A549 (cell line): ENCODE measurements at regions not wholly inside any gene's neighbourhood (a gene's known extent, or its start where the extent isn't known, plus 50 kb on each side); places are given as distances from the start of the nearest gene placed in this dataset.

ENCODE experiments used
- CEBPB ChIP-seq, 2 experiments: fragments of >200 bp in 1 of 2; sonication (Bioruptor Twin) in 1 of 2; formaldehyde crosslinking in 1 of 2; IDR thresholded peaks; 2 replicates each; pipeline ENCODE4 v1.6.1; 2012 to 2016
- EP300 ChIP-seq, 2 experiments: fragments of >200 bp; sonication (Bioruptor Twin); formaldehyde crosslinking; IDR thresholded peaks; 2 replicates in 1 of 2; 3 replicates in 1 of 2; pipeline ENCODE4 v1.6.1; 2016 to 2017
- ESRRA ChIP-seq: fragments of 150-350 bp; IDR thresholded peaks from 2 replicates; pipeline ENCODE4 v1.6.1; 2014; ENCODE audit warnings: mild to moderate bottlenecking, low read length, borderline replicate concordance
- HDAC2 ChIP-seq: fragments of 200-600 bp; sonication (generic); IDR thresholded peaks from 2 replicates; pipeline ENCODE4 v1.6.1; 2016
- KDM1A ChIP-seq: fragments of 200-600 bp; sonication (generic); IDR thresholded peaks from 2 replicates; pipeline ENCODE4 v1.6.1; 2016; ENCODE audit warnings: low read depth, mild to moderate bottlenecking
- MAZ ChIP-seq: fragments of 150-350 bp; IDR thresholded peaks from 2 replicates; pipeline ENCODE4 v1.6.1; 2014; ENCODE audit warnings: antibody characterized with exemption, low read depth, low read length, borderline replicate concordance
- POLR2A ChIP-seq: IDR thresholded peaks from 2 replicates; pipeline ENCODE4 v1.6.1; 2012; ENCODE audit warnings: mild to moderate bottlenecking, low read length
- POLR2AphosphoS2 ChIP-seq: conservative IDR thresholded peaks from 2 replicates; pipeline ENCODE4 v1.6.1; 2012; ENCODE audit warnings: low read length, improper control_type of control experiment, inconsistent platforms
- SMC3 ChIP-seq: fragments of >200 bp; sonication (Bioruptor Twin); formaldehyde crosslinking; IDR thresholded peaks from 3 replicates; pipeline ENCODE4 v1.6.1; 2018; ENCODE audit warnings: inconsistent platforms
- TP53 ChIP-seq: fragments of 250-450 bp; sonication (Bioruptor Pico); IDR thresholded peaks from 2 replicates; pipeline ENCODE4 v1.5.0; 2021; ENCODE audit warnings: mild to moderate bottlenecking, moderate library complexity
- TF ChIP-seq, protein P1 (sequence below): fragments of >200 bp; sonication (Bioruptor Twin); formaldehyde crosslinking; IDR thresholded peaks from 3 replicates; pipeline ENCODE4 v1.5.1; 2016
- TF ChIP-seq, protein P2 (sequence below): IDR thresholded peaks from 2 replicates; pipeline ENCODE4 v1.6.1; 2012; ENCODE audit warnings: low read depth, borderline replicate concordance
- TF ChIP-seq, protein P3 (sequence below): IDR thresholded peaks from 2 replicates; pipeline ENCODE4 v1.6.1; 2012
- TF ChIP-seq, protein P4 (sequence below): fragments of 450-650 bp; IDR thresholded peaks from 2 replicates; pipeline ENCODE4 v1.6.1; 2014; ENCODE audit warnings: antibody characterized with exemption

DNA sequence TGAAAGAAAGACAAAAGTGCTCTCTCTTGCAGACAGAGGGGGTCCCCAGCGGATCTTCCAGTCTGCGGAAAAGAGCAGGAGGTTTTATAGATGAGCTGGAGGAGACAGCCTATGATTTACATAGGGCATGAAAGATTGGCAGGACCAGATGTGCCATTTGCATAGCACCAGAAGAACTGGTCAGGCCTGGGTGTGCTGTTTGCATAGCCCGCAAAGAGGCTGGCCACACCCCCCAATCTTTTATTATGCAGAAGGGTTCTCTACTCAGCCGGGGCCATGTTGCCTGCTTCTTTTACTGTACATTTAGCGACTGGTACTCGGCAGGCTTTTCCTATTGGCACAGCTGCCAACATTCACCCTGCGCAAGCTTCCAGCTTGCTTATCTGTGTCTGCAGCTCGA lies 317.6 kb downstream of the GALR1 start:
- TF ChIP-seq, protein P1, sequence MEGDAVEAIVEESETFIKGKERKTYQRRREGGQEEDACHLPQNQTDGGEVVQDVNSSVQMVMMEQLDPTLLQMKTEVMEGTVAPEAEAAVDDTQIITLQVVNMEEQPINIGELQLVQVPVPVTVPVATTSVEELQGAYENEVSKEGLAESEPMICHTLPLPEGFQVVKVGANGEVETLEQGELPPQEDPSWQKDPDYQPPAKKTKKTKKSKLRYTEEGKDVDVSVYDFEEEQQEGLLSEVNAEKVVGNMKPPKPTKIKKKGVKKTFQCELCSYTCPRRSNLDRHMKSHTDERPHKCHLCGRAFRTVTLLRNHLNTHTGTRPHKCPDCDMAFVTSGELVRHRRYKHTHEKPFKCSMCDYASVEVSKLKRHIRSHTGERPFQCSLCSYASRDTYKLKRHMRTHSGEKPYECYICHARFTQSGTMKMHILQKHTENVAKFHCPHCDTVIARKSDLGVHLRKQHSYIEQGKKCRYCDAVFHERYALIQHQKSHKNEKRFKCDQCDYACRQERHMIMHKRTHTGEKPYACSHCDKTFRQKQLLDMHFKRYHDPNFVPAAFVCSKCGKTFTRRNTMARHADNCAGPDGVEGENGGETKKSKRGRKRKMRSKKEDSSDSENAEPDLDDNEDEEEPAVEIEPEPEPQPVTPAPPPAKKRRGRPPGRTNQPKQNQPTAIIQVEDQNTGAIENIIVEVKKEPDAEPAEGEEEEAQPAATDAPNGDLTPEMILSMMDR = no peak
- TF ChIP-seq, protein P2, sequence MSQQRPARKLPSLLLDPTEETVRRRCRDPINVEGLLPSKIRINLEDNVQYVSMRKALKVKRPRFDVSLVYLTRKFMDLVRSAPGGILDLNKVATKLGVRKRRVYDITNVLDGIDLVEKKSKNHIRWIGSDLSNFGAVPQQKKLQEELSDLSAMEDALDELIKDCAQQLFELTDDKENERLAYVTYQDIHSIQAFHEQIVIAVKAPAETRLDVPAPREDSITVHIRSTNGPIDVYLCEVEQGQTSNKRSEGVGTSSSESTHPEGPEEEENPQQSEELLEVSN = no peak
- TF ChIP-seq EP300 (IDR thresholded peaks at IDR 0.05) (no peak), CEBPB (IDR thresholded peaks at IDR 0.05) (no peak), POLR2A (no peak), POLR2AphosphoS2 (no peak), KDM1A (no peak), HDAC2 (no peak), TP53 (no peak), SMC3 (no peak), ESRRA (no peak), MAZ (no peak)
- TF ChIP-seq, protein P3, sequence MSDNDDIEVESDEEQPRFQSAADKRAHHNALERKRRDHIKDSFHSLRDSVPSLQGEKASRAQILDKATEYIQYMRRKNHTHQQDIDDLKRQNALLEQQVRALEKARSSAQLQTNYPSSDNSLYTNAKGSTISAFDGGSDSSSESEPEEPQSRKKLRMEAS = no peak
- TF ChIP-seq, protein P4, sequence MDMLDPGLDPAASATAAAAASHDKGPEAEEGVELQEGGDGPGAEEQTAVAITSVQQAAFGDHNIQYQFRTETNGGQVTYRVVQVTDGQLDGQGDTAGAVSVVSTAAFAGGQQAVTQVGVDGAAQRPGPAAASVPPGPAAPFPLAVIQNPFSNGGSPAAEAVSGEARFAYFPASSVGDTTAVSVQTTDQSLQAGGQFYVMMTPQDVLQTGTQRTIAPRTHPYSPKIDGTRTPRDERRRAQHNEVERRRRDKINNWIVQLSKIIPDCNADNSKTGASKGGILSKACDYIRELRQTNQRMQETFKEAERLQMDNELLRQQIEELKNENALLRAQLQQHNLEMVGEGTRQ = no peak
